ENCODE measurements at regions not wholly inside any gene's neighbourhood (a gene's known extent, or its start where the extent isn't known, plus 50 kb on each side); places are given as distances from the start of the nearest gene placed in this dataset.
"Not testable (repeated sequence)": the region's sequence is repeated elsewhere in the genome, so short reads cannot be mapped to it uniquely, and the experiment has no call there.

- TF ChIP-seq PPARA (CRISPR knock-in tag; IDR thresholded peaks at IDR 0.05; ENCODE audit: borderline replicate concordance); PATZ1 (CRISPR knock-in tag; IDR thresholded peaks at IDR 0.05; ENCODE audit: borderline replicate concordance); ZFP30 (CRISPR knock-in tag; IDR thresholded peaks at IDR 0.05); SNAI2 (CRISPR knock-in tag; IDR thresholded peaks at IDR 0.05); RARB (CRISPR knock-in tag; IDR thresholded peaks at IDR 0.05); ZNF70 (CRISPR knock-in tag; IDR thresholded peaks at IDR 0.05); CSRNP3 (CRISPR knock-in tag; IDR thresholded peaks at IDR 0.05); ZNF565 (CRISPR knock-in tag; conservative IDR thresholded peaks at IDR 0.05; ENCODE audit: low read depth): not testable (repeated sequence)
These were observed 551.0 kb downstream of the FAM181B start for GRCh38 chr11:82182697-82183096.

All from SK-N-SH treated with all-trans-retinoic acid at 6 μM for 48 hours (cell line).